T-helper 22 cell (primary cell): ENCODE measurements at regions not wholly inside any gene's neighbourhood (a gene's known extent, or its start where the extent isn't known, plus 50 kb on each side); places are given as distances from the start of the nearest gene placed in this dataset.

ENCODE experiments used
- DNase-seq: peaks from one replicate; pipeline ENCODE4 v3.0.0-alpha.2; 2020; ENCODE audit warnings: low read depth

DNA sequence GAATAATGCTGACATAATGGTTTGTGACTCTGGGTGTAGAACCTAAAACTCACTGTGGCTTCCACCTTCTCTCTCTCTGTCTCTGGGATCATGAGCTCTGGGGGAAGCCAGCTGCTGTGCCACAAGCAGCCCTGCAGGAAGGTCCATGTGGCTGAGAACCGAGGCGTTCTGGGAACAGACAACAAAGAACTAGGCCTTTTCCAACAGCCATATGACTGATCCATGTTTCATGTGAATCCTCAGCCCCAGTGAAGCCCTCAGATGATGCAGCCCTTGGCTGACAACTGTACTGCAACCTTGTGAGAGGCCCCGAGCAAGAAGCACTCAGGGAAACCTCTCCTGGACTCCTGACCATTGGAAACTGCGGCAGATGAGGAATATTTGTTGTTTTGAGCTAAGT, 56.6 kb downstream of the HLA-G start:
- no peak for DNase-seq

DNA sequence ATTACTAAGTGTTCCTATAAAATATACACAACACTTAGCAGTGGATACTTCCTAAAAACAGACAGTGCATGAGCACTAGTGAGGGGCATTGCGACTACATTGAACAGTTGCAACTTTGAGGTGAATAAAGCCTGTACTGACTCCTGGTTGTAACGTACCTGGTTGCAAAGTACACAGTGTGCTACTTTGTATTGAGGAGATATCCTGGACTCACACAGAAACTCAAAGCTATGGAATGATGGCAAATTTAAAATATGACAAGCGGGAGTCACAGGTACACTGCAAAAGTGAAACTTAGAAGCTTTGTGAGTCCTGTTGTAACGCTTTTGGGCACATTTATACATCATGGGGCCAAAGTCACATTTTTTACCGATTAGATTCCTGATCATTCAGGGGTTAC, 55.6 kb upstream of the HLA-A start:
- no peak for DNase-seq

DNA sequence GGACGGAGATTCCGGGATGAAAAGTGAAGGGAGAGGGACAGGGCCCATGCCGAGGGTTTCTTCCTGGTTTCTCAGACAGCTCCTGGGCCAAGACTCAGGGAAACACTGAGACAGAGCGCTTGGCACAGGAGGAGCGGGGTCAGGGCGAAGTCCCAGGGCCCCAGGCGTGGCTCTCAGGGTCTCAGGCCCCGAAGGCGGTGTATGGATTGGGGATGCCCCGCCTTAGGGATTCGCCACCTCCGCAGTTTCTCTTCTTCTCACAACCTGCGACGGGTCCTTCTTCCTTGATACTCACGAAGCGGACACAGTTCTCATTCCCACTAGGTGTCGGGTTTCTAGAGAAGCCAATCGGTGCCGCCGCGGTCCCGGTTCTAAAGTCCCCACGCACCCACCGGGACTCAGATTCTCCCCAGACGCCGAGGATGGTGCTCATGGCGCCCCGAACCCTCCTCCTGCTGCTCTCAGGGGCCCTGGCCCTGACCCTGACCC, 55.0 kb upstream of the HLA-A start:
- DNase-seq = peak; percentile 32

DNA sequence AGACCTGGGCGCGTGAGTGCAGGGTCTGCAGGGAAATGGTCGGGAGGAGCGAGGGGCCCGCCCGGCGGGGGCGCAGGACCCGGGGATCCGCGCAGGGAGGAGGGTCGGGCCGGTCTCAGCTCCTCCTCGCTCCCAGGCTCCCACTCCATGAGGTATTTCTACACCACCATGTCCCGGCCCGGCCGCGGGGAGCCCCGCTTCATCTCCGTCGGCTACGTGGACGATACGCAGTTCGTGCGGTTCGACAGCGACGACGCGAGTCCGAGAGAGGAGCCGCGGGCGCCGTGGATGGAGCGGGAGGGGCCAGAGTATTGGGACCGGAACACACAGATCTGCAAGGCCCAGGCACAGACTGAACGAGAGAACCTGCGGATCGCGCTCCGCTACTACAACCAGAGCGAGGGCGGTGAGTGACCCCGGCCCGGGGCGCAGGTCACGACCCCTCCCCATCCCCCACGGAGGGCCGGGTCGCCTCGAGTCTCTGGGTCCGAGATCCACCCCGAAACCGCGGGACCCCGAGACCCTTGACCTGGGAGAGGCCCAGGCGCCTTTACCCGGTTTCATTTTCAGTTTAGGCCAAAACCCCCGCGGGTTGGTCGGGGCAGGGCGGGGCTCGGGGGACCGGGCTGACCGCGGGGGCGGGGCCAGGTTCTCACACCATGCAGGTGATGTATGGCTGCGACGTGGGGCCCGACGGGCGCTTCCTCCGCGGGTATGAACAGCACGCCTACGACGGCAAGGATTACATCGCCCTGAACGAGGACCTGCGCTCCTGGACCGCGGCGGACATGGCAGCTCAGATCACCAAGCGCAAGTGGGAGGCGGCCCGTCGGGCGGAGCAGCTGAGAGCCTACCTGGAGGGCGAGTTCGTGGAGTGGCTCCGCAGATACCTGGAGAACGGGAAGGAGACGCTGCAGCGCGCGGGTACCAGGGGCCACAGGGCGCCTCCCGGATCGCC, 54.2 kb upstream of the HLA-A start:
- peak; percentile 80 for DNase-seq
